NCI-H2171 (cell line): ENCODE measurements at regions not wholly inside any gene's neighbourhood (a gene's known extent, or its start where the extent isn't known, plus 50 kb on each side); places are given as distances from the start of the nearest gene placed in this dataset.
"Not testable (repeated sequence)": the region's sequence is repeated elsewhere in the genome, so short reads cannot be mapped to it uniquely, and the experiment has no call there.

Experiments used
- DNase-seq: peaks from one replicate; lab custom pipeline; 2025; lab: John Stamatoyannopoulos, UW

DNA sequence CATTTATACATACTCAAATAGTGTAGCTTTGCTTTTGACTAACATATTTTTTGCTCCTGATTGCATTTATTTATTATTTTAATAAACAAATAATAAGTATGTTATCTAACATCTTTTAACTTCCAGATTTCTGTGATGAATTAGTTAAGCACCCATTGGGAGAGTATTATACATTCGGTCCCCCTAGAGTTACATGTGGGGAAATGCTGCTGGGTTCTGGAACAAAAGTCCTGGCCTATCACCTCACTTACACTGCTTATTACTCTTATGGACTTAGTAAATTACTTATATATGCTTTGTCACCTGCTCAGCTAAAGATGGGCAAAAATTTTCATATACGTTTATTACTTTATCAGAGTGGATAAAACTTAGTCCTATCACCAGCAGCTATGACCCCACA, 1163.0 kb downstream of the FAM181B start:
- DNase-seq = no peak

GRCh38 chr11:81569999-81570398, 1163.7 kb downstream of the FAM181B start:
- DNase-seq = no peak

DNA sequence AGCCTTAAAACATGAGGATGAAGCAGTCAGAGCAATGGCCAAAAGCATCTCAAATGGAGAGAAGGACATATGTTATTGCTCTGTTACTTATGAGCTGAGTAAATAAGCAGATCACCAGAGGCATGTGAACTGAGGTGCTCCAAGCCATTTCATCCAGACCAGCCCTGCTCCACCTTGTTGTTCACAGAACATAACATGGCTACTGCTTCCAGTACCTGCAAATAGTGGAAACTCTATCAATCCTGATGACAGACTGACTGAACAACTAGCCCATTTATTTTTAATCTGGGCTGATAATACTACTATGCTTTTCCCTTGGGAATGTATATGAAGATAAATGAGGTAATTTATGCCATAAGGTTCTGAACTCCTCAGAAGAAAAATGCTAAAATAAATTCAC, 1164.7 kb downstream of the FAM181B start:
- DNase-seq = no peak

- no peak for DNase-seq
Measured at GRCh38 chr11:81548123-81548522, 1185.5 kb downstream of the FAM181B start.

- not testable (repeated sequence) for DNase-seq
Measured at GRCh38 chr11:81539806-81540205, 1193.9 kb downstream of the FAM181B start.

- DNase-seq = no peak
Measured at GRCh38 chr11:81515566-81515965, 1218.1 kb downstream of the FAM181B start.

DNA sequence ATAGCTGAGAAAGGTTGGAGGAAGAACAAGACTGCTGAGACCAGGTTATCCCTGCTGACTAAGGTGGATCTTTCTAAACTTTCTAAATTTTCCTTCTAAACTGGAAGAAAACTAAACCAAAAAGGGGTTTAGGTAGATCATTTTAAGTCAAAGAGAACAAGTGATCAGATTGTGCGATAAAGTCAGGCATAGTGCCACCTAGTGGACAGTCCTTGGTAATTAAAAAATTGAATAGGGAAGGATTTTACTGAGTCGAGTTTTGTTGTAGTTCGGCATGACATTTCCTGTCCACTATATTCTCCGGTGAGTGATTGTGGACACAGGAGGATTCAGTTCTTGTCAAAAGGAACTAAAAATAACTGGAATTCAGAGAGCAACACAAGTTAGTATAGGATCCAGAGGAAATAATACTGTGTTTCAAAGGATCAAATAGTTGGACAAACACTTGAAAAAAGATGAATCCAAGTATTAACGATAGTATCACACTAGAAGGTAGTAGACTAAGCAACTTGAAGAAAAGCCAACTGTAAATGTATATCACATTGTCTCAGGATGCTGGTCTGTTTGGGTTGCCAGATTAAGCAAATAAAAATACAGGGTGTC, 1236.4 kb downstream of the FAM181B start:
- no peak for DNase-seq

DNA sequence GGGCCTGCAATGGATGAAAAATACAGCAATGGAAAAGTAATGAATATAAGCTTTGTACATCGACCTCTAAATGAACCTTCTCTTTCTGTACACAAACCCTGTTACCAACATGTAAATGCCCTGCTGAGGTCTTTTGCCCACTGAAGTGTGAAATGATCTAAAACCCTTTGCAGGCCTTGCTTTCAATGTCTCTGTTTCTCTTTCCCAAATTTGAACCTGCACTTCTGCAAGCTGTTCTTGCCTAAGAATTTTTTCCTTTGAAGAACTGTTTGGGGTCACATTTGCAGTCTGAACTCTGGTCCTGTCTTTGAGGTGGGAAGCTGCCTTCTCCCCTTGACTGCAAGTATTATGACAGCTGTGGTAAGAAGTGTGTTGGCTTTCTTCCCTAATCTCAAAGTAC, 1237.1 kb downstream of the FAM181B start:
- DNase-seq = no peak

GRCh38 chr11:81495699-81496292, 1237.9 kb downstream of the FAM181B start:
- no peak for DNase-seq

DNA sequence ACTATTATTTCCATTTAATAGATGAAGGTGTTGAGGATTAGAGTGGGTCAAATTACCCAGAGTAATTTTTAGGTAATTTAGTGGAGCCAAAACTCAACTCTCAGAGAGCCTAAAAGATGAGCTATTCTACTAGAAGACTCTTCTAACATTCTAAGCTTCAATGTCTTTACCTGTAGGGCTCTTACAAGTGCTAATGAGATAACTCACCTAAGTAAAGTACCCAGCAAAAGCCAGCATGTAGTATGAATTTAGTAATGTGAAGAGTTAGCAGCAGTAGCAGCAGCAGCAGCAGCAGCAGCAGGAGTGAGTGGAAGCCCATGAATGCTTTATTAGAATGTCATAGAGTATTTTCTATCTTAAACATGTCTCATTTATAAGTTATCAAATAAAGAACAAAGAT, 1239.2 kb downstream of the FAM181B start:
- DNase-seq = no peak

GRCh38 chr11:81492923-81493445, 1240.7 kb downstream of the FAM181B start:
- no peak for DNase-seq

DNA sequence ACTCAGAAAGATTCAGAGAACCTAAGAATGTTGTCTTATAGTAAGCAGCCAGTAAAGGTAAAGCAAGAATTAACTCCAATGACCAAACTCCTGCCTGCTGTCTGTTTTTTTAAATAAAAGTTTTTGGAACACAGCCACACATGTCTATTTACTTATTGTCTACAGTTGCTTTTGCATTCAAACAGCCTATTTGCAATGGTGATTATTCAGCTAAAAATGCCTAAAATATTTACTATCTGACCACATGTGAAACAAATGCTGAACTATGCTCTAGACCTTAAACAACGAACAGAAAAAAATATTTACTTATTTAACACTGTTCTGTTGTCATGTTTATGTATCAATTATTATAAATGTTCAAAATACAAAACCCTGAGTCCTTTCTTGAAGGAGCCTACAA, 1246.6 kb downstream of the FAM181B start:
- DNase-seq = no peak

- DNase-seq = no peak
Measured at GRCh38 chr11:81484196-81484595, 1249.5 kb downstream of the FAM181B start.

DNA sequence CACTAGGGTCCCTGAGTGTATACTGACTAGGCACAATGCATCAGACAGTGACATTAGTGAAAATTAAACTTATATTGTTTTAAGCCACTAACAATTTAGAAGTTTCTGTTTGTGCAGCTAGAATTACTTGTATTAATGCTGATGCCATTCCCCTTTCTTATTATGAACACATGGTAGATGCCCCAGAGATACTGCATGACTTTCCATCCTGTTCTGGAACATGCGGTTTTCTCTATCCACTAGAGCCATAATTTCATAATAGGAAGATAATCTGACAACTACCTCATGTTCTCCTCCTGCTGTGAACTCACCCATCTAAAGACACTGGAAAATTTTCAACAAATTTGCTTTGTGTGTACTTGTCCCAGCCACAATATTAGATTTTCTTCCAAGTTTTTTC, 1256.4 kb downstream of the FAM181B start:
- DNase-seq = no peak

- no peak for DNase-seq
Measured at GRCh38 chr11:81476345-81476744, 1257.3 kb downstream of the FAM181B start.

DNA sequence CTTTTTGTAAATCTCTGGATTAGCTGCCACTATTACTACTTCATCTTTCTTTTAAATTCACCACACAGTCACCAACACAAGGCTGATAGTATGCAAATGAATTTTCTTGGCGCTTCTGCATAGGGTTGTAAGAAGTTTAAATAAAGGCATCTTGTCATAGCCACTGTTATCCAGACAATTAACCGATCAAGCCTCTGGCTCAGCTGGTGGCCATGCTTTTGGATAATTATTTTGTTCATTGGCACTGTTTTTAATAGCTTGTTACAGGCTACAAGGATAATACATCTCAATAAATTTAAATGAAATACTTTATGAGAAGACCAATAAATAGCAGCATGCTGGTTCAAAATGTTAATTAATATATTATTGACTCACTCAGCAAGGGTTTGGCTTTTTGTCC, 1261.0 kb downstream of the FAM181B start:
- no peak for DNase-seq

DNA sequence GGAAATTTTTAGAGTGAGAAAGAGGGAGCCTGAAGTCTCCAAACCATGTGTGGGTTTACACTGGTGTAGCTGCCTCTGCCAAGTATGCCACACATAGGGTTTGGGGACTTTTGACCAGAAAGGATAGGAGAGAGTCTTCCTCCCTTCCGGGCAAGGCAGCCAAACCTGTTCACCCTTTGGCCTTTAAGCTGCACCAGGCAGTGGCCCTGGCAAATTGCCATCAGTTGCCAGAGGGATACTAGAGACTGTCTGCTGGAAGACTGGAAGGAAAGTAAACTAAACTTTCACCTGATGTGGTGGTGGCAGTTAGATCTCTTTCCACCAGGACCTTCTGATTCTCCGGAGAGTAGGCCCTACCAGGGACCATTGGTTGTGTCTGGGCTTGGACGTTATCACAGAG, 1263.2 kb downstream of the FAM181B start:
- DNase-seq = no peak

DNA sequence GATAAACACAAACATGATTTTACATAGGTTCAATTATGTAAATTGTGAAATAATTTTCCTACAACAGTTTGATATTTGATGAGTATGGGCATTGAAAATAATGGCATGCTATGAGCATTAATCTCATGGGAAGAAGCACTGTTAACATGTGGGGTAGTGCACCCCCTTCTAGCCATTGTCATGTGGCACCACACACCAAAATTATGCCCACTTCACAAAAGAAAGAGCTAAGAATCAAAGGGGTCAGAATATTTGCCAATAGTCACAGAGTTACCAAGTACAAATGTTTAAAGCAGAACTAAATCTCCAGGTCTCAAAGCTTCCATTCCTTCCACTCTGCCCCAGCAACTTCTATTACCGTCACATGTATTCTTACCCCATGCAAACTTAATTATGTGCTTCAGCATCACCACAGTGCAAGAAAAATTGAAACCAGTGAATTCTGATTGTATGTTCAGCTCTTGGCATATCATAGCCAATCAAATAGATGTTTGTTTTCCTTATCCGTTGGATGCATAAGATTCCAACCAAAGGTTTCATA, 1273.8 kb downstream of the FAM181B start:
- no peak for DNase-seq

- no peak for DNase-seq
Measured at GRCh38 chr11:81449588-81450156, 1284.0 kb downstream of the FAM181B start.

GRCh38 chr11:81444297-81444696, 1289.4 kb downstream of the FAM181B start:
- DNase-seq = no peak

DNA sequence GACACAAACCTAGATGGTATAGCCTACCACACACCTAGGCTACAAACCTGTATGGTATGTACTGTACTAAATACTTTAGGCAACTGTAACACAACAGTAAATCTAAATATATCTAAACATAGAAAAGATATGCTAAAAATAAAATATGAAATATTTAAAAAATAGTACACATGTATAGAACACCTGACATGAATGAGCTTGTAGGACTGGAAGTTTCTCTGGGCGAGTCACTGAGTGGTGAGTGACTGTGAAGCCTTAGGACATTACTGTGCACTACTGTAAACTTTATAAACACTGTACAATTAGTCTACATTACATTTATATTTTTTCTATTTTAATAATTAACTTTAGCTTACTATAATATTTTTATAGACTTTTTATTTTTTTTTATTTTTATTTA, 1301.3 kb downstream of the FAM181B start:
- no peak for DNase-seq

DNA sequence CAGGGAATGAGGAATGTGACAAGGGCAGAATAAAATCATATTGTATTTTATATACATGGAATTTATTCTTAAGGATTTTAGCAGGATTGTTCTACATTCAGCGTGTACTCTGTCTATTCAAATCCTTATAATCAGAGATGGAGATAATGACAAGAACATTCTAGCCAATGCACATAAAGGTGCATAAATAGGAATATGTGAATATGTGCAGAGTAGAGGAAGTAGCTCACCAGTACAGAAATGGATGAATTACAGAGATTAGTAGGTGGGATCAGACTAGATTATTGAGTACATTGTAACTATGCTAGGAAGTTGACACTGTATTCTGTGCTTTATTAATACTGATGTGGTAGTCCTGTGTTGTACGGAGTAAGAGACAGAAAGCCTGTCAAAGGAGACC, 1308.8 kb downstream of the FAM181B start:
- DNase-seq = no peak

DNA sequence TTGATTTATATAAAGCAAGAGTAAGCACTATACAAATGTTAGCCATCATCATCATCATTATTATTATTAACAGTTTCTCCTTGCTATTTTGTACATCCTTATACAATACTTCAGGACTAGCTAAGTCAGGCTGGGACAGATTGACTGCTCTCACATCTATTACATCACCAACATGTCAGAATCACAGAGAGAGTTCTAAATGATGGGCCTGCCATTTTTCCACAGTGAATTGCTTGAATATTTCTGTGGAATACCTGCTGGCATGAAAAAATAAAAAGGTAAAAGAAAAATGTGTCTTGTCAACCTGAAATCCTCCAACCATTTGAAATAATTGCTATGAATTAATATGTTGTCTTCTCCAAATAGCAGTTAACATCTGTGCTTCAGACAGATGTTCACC, 1311.3 kb downstream of the FAM181B start:
- DNase-seq = no peak
